ENCODE measurements at regions not wholly inside any gene's neighbourhood (a gene's known extent, or its start where the extent isn't known, plus 50 kb on each side); places are given as distances from the start of the nearest gene placed in this dataset.

GRCh38 chr7:57398548-57398947 is 51.4 kb upstream of the ZNF716 start:
- TF ChIP-seq CTCF (conservative IDR thresholded peaks at IDR 0.05) (no peak), ZFX (IDR thresholded peaks at IDR 0.05) (no peak)
